SW480 (cell line): ENCODE measurements at regions not wholly inside any gene's neighbourhood (a gene's known extent, or its start where the extent isn't known, plus 50 kb on each side); places are given as distances from the start of the nearest gene placed in this dataset.
"Not testable (repeated sequence)": the region's sequence is repeated elsewhere in the genome, so short reads cannot be mapped to it uniquely, and the experiment has no call there.

Source experiments
- DNase-seq: peaks from one replicate; pipeline ENCODE4 v3.0.0-alpha.2; 2016; ENCODE audit warnings: low spot score

DNA sequence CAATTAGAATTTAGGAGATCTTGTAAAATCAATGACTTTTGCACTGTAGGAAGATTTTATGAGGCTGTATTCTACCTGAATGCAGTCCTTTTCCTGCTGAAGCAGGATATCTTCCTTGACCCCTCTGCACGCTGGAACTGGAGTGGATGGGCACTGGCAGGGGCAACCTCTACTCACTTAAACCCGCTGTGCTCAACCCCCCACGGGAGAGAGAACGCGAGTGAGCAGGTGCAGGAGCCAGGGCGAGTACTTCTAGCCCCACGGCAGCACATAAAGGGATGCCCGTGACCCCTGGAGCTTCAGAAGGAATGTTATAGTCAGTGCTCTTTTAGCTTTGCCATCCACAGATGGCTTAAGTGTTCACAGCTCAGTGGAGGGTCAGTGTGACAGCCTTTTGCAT lies 1144.8 kb downstream of the EPHA7 start:
- DNase-seq: no peak

DNA sequence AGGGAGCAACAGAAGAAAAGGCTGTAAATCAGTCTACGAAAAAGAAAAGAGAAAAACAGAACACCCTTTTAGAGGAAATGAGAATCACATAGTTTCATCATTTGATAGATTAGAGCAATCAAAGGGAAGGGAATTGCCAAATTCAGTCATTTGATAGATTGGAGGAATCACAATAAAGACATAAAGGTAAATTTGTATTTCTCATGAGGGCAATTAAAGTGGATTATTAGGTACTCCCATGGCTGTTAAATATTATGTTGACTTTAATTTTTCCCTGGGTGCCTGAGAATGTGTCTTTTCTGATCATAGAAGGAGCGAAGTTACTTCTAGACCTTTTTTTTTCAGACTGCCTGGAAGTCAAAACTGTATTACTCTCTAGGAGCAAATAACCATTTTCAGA lies 1145.7 kb downstream of the EPHA7 start:
- no peak for DNase-seq

- DNase-seq: no peak
These were observed 1148.3 kb downstream of the EPHA7 start for GRCh38 chr6:92271091-92271490.

DNA sequence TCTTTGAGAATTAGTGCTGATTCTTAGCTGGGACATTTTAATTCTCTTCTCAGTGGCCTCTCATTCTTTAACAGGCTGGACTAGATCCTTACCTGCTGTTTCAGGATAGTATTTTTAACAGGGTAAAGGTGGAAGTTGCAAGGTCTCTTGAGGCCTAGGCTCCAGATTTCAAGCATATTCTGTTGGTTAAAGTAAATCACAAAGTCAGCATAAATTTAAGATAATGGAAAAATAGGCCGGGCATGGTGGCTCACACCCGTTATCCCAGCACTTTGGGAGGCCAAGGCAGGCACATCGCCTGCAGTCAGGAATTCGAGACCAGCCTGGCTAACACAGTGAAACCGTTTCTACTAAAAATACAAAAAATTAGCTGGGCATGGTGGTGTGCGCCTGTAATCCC lies 1149.0 kb downstream of the EPHA7 start:
- no peak for DNase-seq

GRCh38 chr6:92267335-92267734 lies 1152.0 kb downstream of the EPHA7 start:
- no peak for DNase-seq

GRCh38 chr6:92263864-92264263 lies 1155.5 kb downstream of the EPHA7 start:
- no peak for DNase-seq

DNA sequence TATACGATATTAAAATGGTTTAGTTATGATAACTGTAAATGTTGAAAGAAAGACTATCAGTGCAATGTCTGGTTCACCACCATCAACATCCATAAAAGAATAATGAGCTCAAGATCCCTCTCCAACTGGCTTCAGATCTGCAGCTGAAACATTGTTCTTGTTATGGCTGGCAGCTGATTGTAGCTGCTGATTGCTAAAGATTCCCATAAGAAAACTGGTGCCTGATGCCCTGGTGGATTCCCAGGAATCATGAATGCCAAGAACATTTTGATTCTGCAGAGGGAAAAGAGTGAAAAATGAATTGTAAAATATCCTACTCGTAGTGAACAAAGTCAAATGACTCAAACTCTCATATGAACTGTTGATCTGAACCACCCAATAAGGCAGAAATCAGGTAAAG lies 1160.2 kb downstream of the EPHA7 start:
- DNase-seq: no peak

GRCh38 chr6:92243315-92243714 lies 1176.0 kb downstream of the EPHA7 start:
- DNase-seq: no peak

GRCh38 chr6:92231171-92231701 lies 1188.1 kb downstream of the EPHA7 start:
- DNase-seq: no peak

GRCh38 chr6:92219987-92220386 lies 1199.4 kb downstream of the EPHA7 start:
- DNase-seq: not testable (repeated sequence)

GRCh38 chr6:92216717-92217116 lies 1202.6 kb downstream of the EPHA7 start:
- no peak for DNase-seq

GRCh38 chr6:92201618-92202017 lies 1217.7 kb downstream of the EPHA7 start:
- DNase-seq: no peak

GRCh38 chr6:92196325-92196724 lies 1223.0 kb downstream of the EPHA7 start:
- no peak for DNase-seq

DNA sequence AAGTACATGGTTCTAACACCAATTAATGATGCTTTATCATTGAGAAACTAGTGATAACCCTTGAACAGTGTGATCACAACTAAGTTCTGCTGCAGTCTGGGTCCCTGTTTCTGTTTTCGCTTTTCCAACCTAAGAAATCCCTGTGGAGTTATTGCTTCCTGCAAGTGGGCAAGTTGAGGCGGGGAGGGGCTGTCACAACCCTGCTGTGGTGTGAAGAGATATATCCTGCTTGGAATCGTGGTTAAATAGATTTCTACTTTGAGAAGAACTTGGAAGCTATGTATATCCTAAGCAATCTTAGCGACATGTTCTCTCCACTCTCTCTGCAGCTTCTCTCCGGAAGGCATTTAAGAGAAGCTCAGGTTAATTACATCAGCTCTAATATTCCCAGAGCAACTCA lies 1223.6 kb downstream of the EPHA7 start:
- DNase-seq: no peak

GRCh38 chr6:92188016-92188415 lies 1231.3 kb downstream of the EPHA7 start:
- no peak for DNase-seq

GRCh38 chr6:92184933-92185332 lies 1234.4 kb downstream of the EPHA7 start:
- DNase-seq: no peak

DNA sequence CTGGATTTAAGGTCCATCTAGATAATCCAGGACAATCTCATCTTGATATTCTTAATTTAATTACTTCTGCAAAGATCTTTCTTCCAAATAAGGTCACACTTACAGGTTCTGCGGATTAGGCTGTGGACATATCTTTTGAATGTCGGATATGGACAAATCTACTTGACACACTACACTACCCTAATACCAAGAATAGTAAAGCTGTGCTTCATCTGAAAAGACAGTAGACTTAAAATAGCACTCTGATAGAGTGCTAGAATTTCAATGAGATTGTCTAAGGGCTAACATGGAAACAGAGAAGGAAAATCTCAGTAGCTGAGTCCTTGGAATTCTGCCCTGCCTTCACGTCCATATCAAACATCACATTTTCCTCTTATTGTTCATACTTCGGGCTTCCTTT lies 1238.0 kb downstream of the EPHA7 start:
- no peak for DNase-seq

DNA sequence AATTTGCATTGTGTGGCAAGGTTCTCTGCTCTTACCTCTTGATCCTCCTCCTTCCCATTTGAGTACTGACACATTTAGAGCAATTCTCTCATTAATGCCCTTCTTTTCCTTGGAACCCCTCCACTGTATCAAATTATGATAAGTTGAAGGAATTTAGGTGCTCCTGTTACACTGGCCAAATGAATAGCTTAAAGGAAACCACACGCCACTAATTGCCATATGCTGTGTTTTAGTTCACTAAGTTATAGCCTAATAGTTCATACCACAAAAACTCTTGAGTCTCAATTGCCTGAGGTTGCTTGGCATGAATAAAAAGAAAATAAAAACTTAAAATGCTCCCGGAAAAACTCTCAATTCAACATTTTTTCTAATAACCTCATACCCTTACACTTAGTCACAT lies 1239.3 kb downstream of the EPHA7 start:
- DNase-seq: no peak

- no peak for DNase-seq
These were observed 1242.7 kb downstream of the EPHA7 start for GRCh38 chr6:92176666-92177065.

- DNase-seq: no peak
These were observed 1244.8 kb downstream of the EPHA7 start for GRCh38 chr6:92174398-92175073.

- no peak for DNase-seq
These were observed 1249.9 kb downstream of the EPHA7 start for GRCh38 chr6:92169506-92169905.

- DNase-seq: no peak
These were observed 1252.7 kb downstream of the EPHA7 start for GRCh38 chr6:92166666-92167065.

DNA sequence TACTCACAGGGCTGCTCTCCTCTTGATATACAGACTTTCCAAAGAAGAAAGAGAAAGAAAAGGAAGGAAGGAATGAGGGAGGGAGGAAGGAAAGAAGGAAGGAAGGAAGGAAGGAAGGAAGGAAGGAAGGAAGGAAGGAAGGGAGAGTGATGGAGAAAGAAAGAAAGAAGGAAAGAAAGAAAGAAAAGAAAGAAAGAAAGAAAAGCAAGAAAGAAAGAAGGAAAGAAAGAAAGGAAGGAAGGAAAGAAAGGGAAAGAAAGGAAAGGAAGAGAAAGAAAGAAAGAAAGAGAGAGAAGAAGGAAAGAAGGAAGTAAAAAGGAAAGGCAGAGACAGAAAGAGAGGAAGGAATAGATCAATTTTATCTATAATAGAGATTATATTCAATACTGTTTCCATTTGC lies 1257.4 kb downstream of the EPHA7 start:
- DNase-seq: no peak

GRCh38 chr6:92160226-92160625 lies 1259.1 kb downstream of the EPHA7 start:
- DNase-seq: no peak
